GM18502 (cell line): ENCODE measurements at regions not wholly inside any gene's neighbourhood (a gene's known extent, or its start where the extent isn't known, plus 50 kb on each side); places are given as distances from the start of the nearest gene placed in this dataset.
"Not testable (repeated sequence)": the region's sequence is repeated elsewhere in the genome, so short reads cannot be mapped to it uniquely, and the experiment has no call there.

ENCODE experiments used
- ATAC-seq: cut with Tn5 transposase; IDR thresholded peaks from one replicate; pipeline ENCODE4 v1.9.1; 2021; ENCODE audit warnings: mild to moderate bottlenecking; ENCODE audit not compliant: unreplicated experiment, poor library complexity

DNA sequence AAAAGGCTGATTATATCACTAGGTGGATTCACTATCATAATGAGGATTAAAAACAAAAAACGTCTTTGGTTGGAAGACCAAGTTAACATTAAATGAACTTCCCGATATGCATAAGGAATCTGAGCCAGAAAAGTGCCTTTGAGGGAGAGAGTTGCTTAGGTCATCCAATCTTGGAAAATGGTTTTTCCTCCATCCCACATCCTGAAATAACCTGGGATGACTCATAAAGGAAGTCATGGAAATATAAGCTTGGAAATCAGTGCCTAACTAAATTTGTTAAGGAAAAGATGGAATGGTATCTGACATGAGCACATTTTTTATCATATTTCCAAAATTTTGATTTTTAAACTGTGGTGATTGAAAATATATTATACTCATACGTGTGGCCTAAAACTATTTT is 66.0 kb downstream of the KBTBD8 start:
- ATAC-seq: no peak

- ATAC-seq: peak; percentile 93
These were observed 69.1 kb downstream of the KBTBD8 start for GRCh38 chr3:67067251-67067650.

GRCh38 chr3:67072640-67073039 is 74.5 kb downstream of the KBTBD8 start:
- not testable (repeated sequence) for ATAC-seq

DNA sequence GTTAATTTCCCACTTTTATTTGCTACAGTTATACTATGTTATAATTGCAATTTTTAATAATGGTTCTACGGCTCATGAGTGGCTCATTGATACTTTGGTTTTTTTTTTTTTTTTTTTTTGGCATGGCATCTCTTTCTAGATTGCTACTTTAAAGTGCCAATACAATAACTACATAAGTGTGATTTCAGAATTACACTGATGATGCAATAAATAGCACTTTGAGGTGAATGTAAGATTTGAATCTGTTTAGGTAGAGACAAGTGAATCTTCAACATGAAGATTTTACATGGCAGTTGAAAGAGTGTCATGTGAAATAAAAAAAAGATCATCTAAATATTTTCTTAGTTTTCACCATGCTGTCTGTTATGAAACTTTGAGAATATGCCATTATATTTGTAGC is 75.7 kb downstream of the KBTBD8 start:
- no peak for ATAC-seq

DNA sequence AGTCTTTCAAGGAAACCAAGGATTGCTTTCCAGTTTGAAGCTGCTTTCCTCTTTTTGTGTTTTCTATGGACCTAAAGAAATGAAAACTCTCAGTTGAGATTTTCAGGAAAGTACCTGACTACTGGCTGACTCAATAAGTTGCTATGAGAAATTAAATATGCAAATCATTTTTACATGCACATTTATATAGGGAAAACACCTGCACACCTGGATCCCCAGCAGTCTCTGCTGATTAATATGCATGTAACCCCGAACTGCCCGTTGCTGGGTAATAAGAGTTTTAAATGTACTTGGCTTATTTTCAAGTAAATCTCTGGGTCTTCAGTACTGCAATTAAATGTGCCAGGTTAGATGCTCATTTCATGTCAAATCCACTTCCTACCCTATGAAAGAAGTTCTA is 77.2 kb downstream of the KBTBD8 start:
- ATAC-seq: peak; percentile 70

DNA sequence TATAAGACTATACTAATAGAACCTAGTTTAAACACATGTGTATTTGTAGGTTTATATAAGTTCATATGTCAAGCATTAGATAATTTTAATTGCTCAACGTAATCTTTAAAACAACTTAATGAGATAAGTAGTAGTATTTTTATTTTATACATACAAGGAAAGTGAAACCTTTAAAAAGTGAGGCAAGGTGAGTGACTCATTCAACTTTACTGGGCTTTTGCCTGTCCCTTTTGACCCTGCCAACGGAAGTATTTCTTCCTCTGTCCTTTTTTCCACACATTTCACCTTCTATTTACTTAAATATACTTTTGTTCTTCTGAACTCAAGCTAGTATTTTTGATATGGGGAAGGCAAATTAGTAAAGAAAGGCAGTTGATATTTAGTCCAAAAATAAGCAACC is 78.5 kb downstream of the KBTBD8 start:
- no peak for ATAC-seq

- no peak for ATAC-seq
These were observed 79.5 kb downstream of the KBTBD8 start for GRCh38 chr3:67077656-67078055.

GRCh38 chr3:67082533-67083024 is 84.5 kb downstream of the KBTBD8 start:
- no peak for ATAC-seq

DNA sequence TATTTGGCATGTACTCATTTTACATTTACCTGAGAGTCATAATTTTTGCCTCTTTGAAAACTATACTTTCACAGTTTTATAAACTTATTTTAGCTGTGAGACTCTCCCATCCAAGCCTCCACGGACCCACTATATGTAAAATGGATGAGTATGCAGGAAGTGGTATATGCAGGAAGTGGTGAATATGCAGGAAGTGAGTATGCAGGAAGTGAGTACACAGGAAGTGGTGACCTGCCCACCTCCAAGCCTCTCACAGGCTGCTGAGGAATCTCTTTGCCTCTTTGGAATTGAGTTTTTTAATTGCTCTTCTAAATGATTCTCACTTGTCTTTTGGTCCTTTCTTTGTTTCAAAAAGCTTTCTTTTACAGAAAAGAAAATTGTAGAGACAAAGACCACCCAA is 85.2 kb downstream of the KBTBD8 start:
- peak; percentile 78 for ATAC-seq

GRCh38 chr3:67087788-67088187 is 89.7 kb downstream of the KBTBD8 start:
- no peak for ATAC-seq

DNA sequence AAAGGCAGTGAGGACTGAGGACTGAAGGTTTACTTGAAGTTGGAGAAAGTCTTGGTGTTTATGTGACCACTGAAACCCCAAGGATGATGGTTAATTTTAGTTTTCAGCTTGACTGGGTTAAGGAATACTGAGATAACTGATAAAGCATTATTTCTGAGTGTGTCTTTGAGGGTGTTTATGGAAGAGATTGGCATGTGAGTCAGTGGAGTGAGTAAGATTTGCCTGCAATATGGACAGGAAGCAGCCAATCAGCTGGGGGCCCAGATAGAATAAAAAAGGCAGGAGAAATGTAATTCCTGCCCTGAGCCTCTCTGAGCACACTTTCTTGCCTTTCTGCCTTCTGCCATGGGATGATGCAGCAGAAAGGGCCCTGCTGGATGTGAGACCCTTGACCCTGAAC is 92.4 kb downstream of the KBTBD8 start:
- no peak for ATAC-seq

GRCh38 chr3:67093305-67093704 is 95.2 kb downstream of the KBTBD8 start:
- no peak for ATAC-seq

DNA sequence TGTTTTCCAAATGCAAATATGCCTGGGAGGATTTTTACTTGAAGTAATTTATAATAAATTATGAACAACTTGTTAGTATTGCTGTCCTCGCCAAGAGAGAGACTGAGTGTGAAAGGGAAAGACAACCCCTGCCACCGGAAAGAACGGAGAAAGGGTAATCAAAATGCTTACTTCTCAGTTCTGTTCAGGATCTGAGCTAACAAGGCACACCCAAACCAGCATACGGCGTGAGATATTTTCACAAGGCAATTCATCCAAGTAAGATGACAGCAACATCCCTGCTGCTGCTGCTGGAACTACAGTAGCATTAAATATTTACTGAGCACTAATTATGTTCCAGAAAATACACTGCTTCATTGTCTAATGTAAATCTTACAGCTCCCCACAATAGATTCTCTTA is 96.1 kb downstream of the KBTBD8 start:
- ATAC-seq: no peak

DNA sequence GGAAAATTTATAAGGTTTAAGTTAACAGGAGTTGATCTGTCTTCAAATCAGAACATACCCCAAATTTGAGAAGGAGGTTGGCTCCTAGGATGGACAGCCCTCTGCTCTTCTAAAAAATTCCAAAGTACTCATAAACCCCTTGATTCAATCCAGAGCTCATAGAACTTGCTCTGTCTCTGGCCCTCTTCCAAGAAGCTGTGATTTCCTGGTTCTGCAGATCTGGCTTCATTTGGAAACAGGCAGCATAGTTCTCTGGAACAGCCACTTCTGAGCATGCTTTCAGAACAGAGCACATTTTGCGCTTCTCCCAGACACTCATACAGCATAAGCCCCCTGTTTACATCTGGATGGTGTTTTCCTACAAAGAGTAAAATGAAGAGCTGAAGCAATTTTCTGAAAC is 96.7 kb downstream of the KBTBD8 start:
- ATAC-seq: no peak

DNA sequence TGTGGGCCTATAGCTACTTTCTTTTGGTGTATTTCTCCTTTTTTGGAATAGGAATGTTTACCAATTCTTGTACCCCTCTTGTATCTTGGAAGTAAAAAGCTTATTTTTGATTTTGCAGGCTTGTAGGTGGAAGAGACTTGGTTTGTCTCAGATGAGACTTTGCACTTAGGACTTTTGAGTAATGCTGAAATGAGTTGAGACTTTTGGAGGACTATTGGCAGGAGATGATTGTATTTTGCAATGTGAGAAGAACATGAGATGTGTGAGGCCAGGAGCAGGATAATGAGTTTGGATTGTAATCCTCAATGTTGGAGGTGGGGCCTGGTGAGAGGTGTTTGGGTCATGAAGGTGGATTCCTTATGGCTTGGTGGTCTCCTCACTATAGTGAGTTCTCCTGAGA is 106.3 kb downstream of the KBTBD8 start:
- no peak for ATAC-seq

DNA sequence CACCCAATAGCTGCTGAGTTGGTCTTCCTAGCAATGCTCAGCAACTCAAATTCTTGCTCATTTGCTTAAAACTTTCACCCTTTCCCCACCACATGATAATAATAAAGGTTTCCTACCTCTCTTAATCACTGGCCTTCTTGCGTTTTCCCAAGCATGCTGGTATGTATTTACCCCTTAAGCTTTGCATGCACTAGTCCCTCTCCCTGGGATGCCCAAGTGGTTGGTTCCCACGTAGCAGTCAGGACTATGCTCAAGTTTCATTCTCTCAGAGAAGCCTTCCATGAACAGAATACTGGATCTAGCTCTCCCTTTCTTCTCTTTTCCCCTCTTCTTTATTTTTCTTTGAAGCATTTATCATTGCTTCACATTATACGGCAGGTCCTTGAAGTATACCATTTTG is 108.8 kb downstream of the KBTBD8 start:
- ATAC-seq: no peak

- ATAC-seq: peak; percentile 39
These were observed 111.6 kb downstream of the KBTBD8 start for GRCh38 chr3:67109651-67110204.

DNA sequence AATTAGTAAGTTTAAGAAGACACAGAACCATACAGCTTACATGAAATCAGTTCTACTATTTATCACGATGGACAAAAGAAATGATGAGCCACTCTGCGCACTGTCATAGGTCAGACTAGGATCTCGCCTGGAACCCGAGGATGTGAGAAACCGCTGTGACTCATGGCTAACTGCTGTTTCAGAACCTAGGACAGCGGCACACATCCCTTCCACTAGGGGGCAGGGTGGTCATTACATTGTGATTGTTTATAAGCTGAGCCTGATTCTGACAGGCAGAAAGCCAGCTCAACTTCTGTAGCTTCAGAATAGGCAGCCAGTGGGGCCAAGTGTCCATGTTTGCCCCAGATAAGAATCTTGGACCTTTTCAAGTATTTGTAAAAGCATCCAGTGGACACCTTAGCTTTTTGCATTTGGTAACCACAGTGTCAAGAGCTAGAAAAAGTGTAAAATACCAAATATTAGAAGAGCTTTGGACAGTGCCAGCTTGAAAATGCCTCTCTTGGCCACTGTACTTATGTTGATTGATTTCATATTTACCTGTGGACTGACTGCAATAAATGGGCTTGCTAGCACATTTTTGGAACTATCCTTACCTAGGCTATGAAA is 115.8 kb downstream of the KBTBD8 start:
- peak; percentile 99 for ATAC-seq

GRCh38 chr3:67118122-67118521 is 120.0 kb downstream of the KBTBD8 start:
- ATAC-seq: no peak

DNA sequence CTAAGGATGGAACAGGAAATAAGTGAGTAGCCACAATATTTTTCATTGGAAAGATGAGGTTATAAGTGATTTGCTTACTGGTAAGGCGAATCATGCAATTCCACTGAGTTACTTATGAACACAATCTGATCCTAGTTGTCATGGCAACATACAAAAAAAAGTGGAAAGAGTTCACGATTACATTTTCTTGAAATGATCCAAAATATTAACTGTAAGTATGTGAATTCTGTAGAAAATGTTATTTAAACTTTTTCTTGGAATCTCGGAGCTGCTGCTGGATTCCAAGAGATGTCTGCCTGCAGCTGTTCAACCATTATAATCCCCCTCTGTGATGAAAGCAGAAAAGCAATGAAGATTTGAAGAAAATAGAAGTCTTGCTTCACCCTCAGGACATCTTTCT is 120.5 kb downstream of the KBTBD8 start:
- no peak for ATAC-seq

- ATAC-seq: no peak
These were observed 125.8 kb downstream of the KBTBD8 start for GRCh38 chr3:67123914-67124313.

DNA sequence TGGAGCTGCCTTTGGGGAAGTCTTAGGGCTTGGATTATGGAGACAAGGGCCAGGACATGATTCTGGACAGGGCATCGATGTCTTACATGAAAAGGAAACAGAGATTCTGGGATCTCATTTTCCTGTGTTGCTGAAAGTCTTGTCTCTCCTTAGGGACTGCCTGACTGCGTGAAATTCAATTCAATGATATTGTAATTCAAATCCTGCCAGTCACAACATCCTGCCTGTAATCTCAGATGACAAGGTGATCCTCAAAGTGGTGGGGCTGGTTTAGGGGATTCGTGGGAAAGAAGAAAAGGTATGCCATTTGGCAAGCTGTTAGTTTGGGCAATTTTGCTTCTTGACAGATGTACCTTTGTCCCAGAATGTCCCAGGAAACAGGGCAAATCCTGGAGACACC is 129.1 kb downstream of the KBTBD8 start:
- ATAC-seq: no peak
